ENCODE measurements at regions not wholly inside any gene's neighbourhood (a gene's known extent, or its start where the extent isn't known, plus 50 kb on each side); places are given as distances from the start of the nearest gene placed in this dataset.

- TF ChIP-seq CTCF (IDR thresholded peaks at IDR 0.05) = no peak
- TF ChIP-seq POLR2A (IDR thresholded peaks at IDR 0.05; ENCODE audit: low read depth) = no peak
These were observed 141.5 kb upstream of the ZNF32 start for GRCh38 chr10:43790147-43790546.
